ENCODE measurements at regions not wholly inside any gene's neighbourhood (a gene's known extent, or its start where the extent isn't known, plus 50 kb on each side); places are given as distances from the start of the nearest gene placed in this dataset.

GRCh38 chr1:30117685-30118084, 605.7 kb downstream of the MATN1 start:
- ATAC-seq (no peak), DNase-seq (no peak)
- TF ChIP-seq POLR2A (IDR thresholded peaks at IDR 0.05) (no peak), CTCF (IDR thresholded peaks at IDR 0.05 in 4 of 5, conservative IDR thresholded peaks at IDR 0.05 in 1 of 5) (no peak)
- no peak overlapping the region for H3K4me3 ChIP-seq
- H3K9me3 ChIP-seq: no peaks in the 10 kb centered on the region
- H3K4me1 ChIP-seq: no peaks in the 10 kb centered on the region
- intact Hi-C loops (cut with DNase I; ENCODE audit: low total_unique reads): loop anchor here (10.0 kb wide), 1 partner anchor 883 kb away; the partner anchor contains the start of genes MECR and PTPRU
- in situ Hi-C loops (cut with MboI; ENCODE audit: low sequenced_read_pairs in 4 of 4): no loop called here
- no peak overlapping the region for H3K27ac ChIP-seq
- H3K36me3 ChIP-seq: no peaks in the 10 kb centered on the region
- peaks cover 0 to 3% (median 0%) of the 10 kb centered on the region in 3 donors for H3K27me3 ChIP-seq

- TF ChIP-seq POLR2A (IDR thresholded peaks at IDR 0.05) (no peak), CTCF (IDR thresholded peaks at IDR 0.05 in 4 of 5, conservative IDR thresholded peaks at IDR 0.05 in 1 of 5) (peak in 2 of 5 experiments; percentile 27 to 28)
- ATAC-seq (no peak), DNase-seq (no peak)
- Histone ChIP-seq H3K4me1 (no peaks in the 10 kb centered on the region), H3K36me3 (no peaks in the 10 kb centered on the region), H3K27ac (no peak overlapping the region), H3K27me3 (peaks cover 17 to 30% (median 18%) of the 10 kb centered on the region in 3 donors), H3K4me3 (no peak overlapping the region), H3K9me3 (no peaks in the 10 kb centered on the region)
- intact Hi-C loops (cut with DNase I; ENCODE audit: low total_unique reads) (loop anchor here (10.0 kb wide), 1 partner anchor 877 kb away; the partner anchor contains the start of genes MECR and PTPRU), in situ Hi-C loops (cut with MboI; ENCODE audit: low sequenced_read_pairs in 4 of 4) (no loop called here)
Measured at GRCh38 chr1:30111431-30111830, 612.0 kb downstream of the MATN1 start.

GRCh38 chr1:30110846-30111245, 612.5 kb downstream of the MATN1 start:
- no peaks in the 10 kb centered on the region for H3K36me3 ChIP-seq
- no peaks in the 10 kb centered on the region for H3K9me3 ChIP-seq
- in situ Hi-C loops (cut with MboI; ENCODE audit: low sequenced_read_pairs in 4 of 4) (no loop called here), intact Hi-C loops (cut with DNase I; ENCODE audit: low total_unique reads) (loop anchor here (10.0 kb wide), 1 partner anchor 876 kb away; the partner anchor contains the start of genes MECR and PTPRU)
- no peaks in the 10 kb centered on the region for H3K4me1 ChIP-seq
- H3K4me3 ChIP-seq: no peak overlapping the region
- no peak overlapping the region for H3K27ac ChIP-seq
- ATAC-seq (no peak), DNase-seq (no peak)
- H3K27me3 ChIP-seq: peaks cover 17 to 30% (median 18%) of the 10 kb centered on the region in 3 donors
- no peak for TF ChIP-seq POLR2A (IDR thresholded peaks at IDR 0.05)

GRCh38 chr1:30109853-30110252, 613.5 kb downstream of the MATN1 start:
- H3K36me3 ChIP-seq: no peaks in the 10 kb centered on the region
- H3K27ac ChIP-seq: no peak overlapping the region
- TF ChIP-seq POLR2A (IDR thresholded peaks at IDR 0.05) (no peak), CTCF (IDR thresholded peaks at IDR 0.05 in 4 of 5, conservative IDR thresholded peaks at IDR 0.05 in 1 of 5) (no peak)
- in situ Hi-C loops (cut with MboI; ENCODE audit: low sequenced_read_pairs in 4 of 4): no loop called here
- H3K4me3 ChIP-seq: no peak overlapping the region
- intact Hi-C loops (cut with DNase I; ENCODE audit: low total_unique reads): loop anchor here (10.0 kb wide), 1 partner anchor 875 kb away; the partner anchor contains the start of genes MECR and PTPRU
- no peaks in the 10 kb centered on the region for H3K4me1 ChIP-seq
- ATAC-seq (no peak), DNase-seq (no peak)
- H3K27me3 ChIP-seq: peaks cover 17 to 32% (median 18%) of the 10 kb centered on the region in 3 donors
- H3K9me3 ChIP-seq: no peaks in the 10 kb centered on the region

- Histone ChIP-seq H3K4me3 (no peak overlapping the region), H3K36me3 (no peaks in the 10 kb centered on the region), H3K27ac (no peak overlapping the region), H3K9me3 (no peaks in the 10 kb centered on the region), H3K4me1 (no peaks in the 10 kb centered on the region), H3K27me3 (peaks cover 17 to 32% (median 18%) of the 10 kb centered on the region in 3 donors)
- intact Hi-C loops (cut with DNase I; ENCODE audit: low total_unique reads): no loop called here
- ATAC-seq (no peak), DNase-seq (no peak)
- TF ChIP-seq POLR2A (IDR thresholded peaks at IDR 0.05): no peak
- TF ChIP-seq CTCF (IDR thresholded peaks at IDR 0.05 in 4 of 5, conservative IDR thresholded peaks at IDR 0.05 in 1 of 5): no peak
- in situ Hi-C loops (cut with MboI; ENCODE audit: low sequenced_read_pairs in 4 of 4): no loop called here
Measured at GRCh38 chr1:30108186-30108585, 615.2 kb downstream of the MATN1 start.

Data from gastrocnemius medialis (tissue), 4 donors.